HepG2 (cell line): ENCODE measurements at regions not wholly inside any gene's neighbourhood (a gene's known extent, or its start where the extent isn't known, plus 50 kb on each side); places are given as distances from the start of the nearest gene placed in this dataset.

Experiments used
- CTCF ChIP-seq: sonication (generic); formaldehyde crosslinking; IDR thresholded peaks from 2 replicates; pipeline ENCODE4 v1.5.0; 2020; ENCODE audit warnings: mild to moderate bottlenecking, missing genetic modification reagents, moderate library complexity
- ELF4 ChIP-seq: sonication (generic); formaldehyde crosslinking; IDR thresholded peaks from 2 replicates; pipeline ENCODE4 v1.5.0; 2020; ENCODE audit warnings: missing genetic modification reagents, mild to moderate bottlenecking, moderate library complexity, borderline replicate concordance
- FOSL1 ChIP-seq: sonication (generic); formaldehyde crosslinking; IDR thresholded peaks from 2 replicates; pipeline ENCODE4 v1.9.0; 2021; ENCODE audit warnings: missing genetic modification reagents, borderline replicate concordance
- GPN1 ChIP-seq: sonication (generic); formaldehyde crosslinking; IDR thresholded peaks from 2 replicates; pipeline ENCODE4 v1.5.1; 2020; ENCODE audit warnings: missing genetic modification reagents, borderline replicate concordance
- HOXA7 ChIP-seq: sonication (generic); formaldehyde crosslinking; IDR thresholded peaks from 2 replicates; pipeline ENCODE4 v1.8.1; 2022; ENCODE audit warnings: mild to moderate bottlenecking, missing genetic modification reagents, moderate library complexity
- KLF16 ChIP-seq, 2 experiments: sonication (generic) in 1 of 2; formaldehyde crosslinking in 1 of 2; IDR thresholded peaks; 2 replicates each; pipeline versions ENCODE4 v1.6.1 to v1.8.0; 2016 to 2023; ENCODE audit warnings: missing genetic modification reagents in 2 of 2, missing compliant biosample characterization in 1 of 2
- RBM39 ChIP-seq: fragments of 200-400 bp; formaldehyde crosslinking; IDR thresholded peaks from one replicate; pipeline ENCODE4 v1.6.1; 2018; ENCODE audit warnings: antibody characterized with exemption, mild to moderate bottlenecking, low read depth, low read length; ENCODE audit not compliant: poor library complexity, severe bottlenecking
- SIN3A ChIP-seq: IDR thresholded peaks from 2 replicates; pipeline ENCODE4 v1.6.1; 2011; ENCODE audit warnings: low read depth, mild to moderate bottlenecking, control low read depth, low read length, borderline replicate concordance
- STAT5B ChIP-seq: sonication (generic); formaldehyde crosslinking; IDR thresholded peaks from 2 replicates; pipeline ENCODE4 v1.4.0; 2020; ENCODE audit warnings: missing genetic modification reagents
- TRIM24 ChIP-seq: sonication (generic); formaldehyde crosslinking; IDR thresholded peaks from 2 replicates; pipeline ENCODE4 v1.8.0; 2022; ENCODE audit warnings: mild to moderate bottlenecking, missing genetic modification reagents
- ZBTB38 ChIP-seq: sonication (generic); formaldehyde crosslinking; IDR thresholded peaks from 2 replicates; pipeline ENCODE4 v1.5.1; 2020; ENCODE audit warnings: mild to moderate bottlenecking, missing genetic modification reagents
- ZKSCAN8 ChIP-seq: IDR thresholded peaks from 2 replicates; pipeline ENCODE4 v1.6.1; 2016; ENCODE audit warnings: borderline replicate concordance, missing genetic modification reagents, missing compliant biosample characterization
- ZNF232 ChIP-seq: sonication (generic); formaldehyde crosslinking; IDR thresholded peaks from 2 replicates; pipeline ENCODE4 v1.4.0; 2020; ENCODE audit warnings: missing genetic modification reagents, borderline replicate concordance
- ZNF777 ChIP-seq: sonication (generic); formaldehyde crosslinking; IDR thresholded peaks from 2 replicates; pipeline ENCODE4 v1.4.0; 2020; ENCODE audit warnings: missing genetic modification reagents

GRCh38 chr13:88552966-88553365 lies 881.8 kb downstream of the SLITRK5 start:
- TF ChIP-seq ZBTB38 (CRISPR knock-in tag) (no peak), HOXA7 (CRISPR knock-in tag) (no peak), GPN1 (CRISPR knock-in tag) (no peak), TRIM24 (CRISPR knock-in tag) (no peak), CTCF (CRISPR knock-in tag) (no peak), ELF4 (CRISPR knock-in tag) (no peak), SIN3A (no peak), RBM39 (no peak), ZKSCAN8 (CRISPR knock-in tag) (no peak), FOSL1 (CRISPR knock-in tag) (no peak), ZNF232 (CRISPR knock-in tag) (no peak), STAT5B (no peak), ZNF777 (CRISPR knock-in tag) (no peak), KLF16 (CRISPR knock-in tag; IDR thresholded peaks at IDR 0.05) (no peak)
